B cell (primary cell): ENCODE measurements at regions not wholly inside any gene's neighbourhood (a gene's known extent, or its start where the extent isn't known, plus 50 kb on each side); places are given as distances from the start of the nearest gene placed in this dataset.

Source experiments
- ATAC-seq: fragments of 200-7000 bp; cut with Tn5 transposase; one replicate; pipeline ENCODE4 v1.10.0; 2021; ENCODE audit warnings: low read depth, mild to moderate bottlenecking, moderate number of reproducible peaks, moderate library complexity
- CTCF ChIA-PET: fragments of 350-600 bp; sonication (Branson Sonifier 250); formaldehyde crosslinking; loops from one replicate; lab custom pipeline; 2021; ENCODE audit warnings: antibody characterized with exemption, inconsistent platforms; lab: Charles Lee
- POLR2A ChIA-PET: fragments of 350-600 bp; sonication (Branson Sonifier 250); formaldehyde crosslinking; loops from one replicate; lab custom pipeline; 2021; ENCODE audit warnings: antibody characterized with exemption; lab: Charles Lee
- DNase-seq: peaks from one replicate; pipeline ENCODE4 v3.0.0; 2013
- H2AFZ ChIP-seq: 2 replicates; pipeline ENCODE4 v1.6.1; 2012; ENCODE audit warnings: mild to moderate bottlenecking, low read depth, low read length; ENCODE audit not compliant: insufficient read depth, poor library complexity, severe bottlenecking
- H3K27ac ChIP-seq, 2 donors: 1 replicate in 1 of 2; 2 replicates in 1 of 2; pipeline ENCODE4 v1.5.1; 2012 to 2013; ENCODE audit warnings: low read length in 2 of 2, mild to moderate bottlenecking in 2 of 2, moderate library complexity in 1 of 2
- H3K27me3 ChIP-seq, 4 experiments: fragments of 200-600 bp in 1 of 4; sonication (generic) in 1 of 4; replicated peaks in 1 of 4; 1 replicate in 2 of 4; 2 replicates in 2 of 4; pipeline versions ENCODE4 v1.6.1 to v1.7.0; 2013 to 2016; ENCODE audit warnings: low read length in 3 of 4, mild to moderate bottlenecking in 2 of 4, mixed read lengths in 1 of 4, moderate library complexity in 1 of 4; ENCODE audit not compliant: insufficient read depth in 4 of 4, control insufficient read depth in 3 of 4; ENCODE audit errors: control extremely low read depth in 1 of 4
- H3K36me3 ChIP-seq, 2 experiments: replicated peaks in 1 of 2; 1 replicate in 1 of 2; 2 replicates in 1 of 2; pipeline versions ENCODE4 v1.6.1 to v1.7.1; 2013; ENCODE audit warnings: low read length in 1 of 2; ENCODE audit not compliant: insufficient read depth in 2 of 2, control insufficient read depth in 1 of 2; ENCODE audit errors: control extremely low read depth in 1 of 2, extremely low read depth in 1 of 2
- H3K4me1 ChIP-seq, 2 donors: fragments of 200-600 bp in 1 of 2; sonication (generic) in 1 of 2; 1 replicate in 1 of 2; 2 replicates in 1 of 2; pipeline versions ENCODE4 v1.5.1 to v1.6.1; 2013 to 2017; ENCODE audit warnings: low read length in 2 of 2; ENCODE audit not compliant: control insufficient read depth in 2 of 2, insufficient read depth in 2 of 2
- H3K4me2 ChIP-seq: replicated peaks from 2 replicates; pipeline ENCODE3; 2012; ENCODE audit warnings: mild to moderate bottlenecking, low read depth, low read length; ENCODE audit not compliant: poor library complexity, severe bottlenecking
- H3K4me3 ChIP-seq, 5 experiments: fragments of 200-600 bp in 1 of 5; sonication (generic) in 1 of 5; 1 replicate in 3 of 5; 2 replicates in 2 of 5; pipeline versions ENCODE4 v1.5.1 to v1.7.0; 2011 to 2016; ENCODE audit warnings: low read length in 4 of 5, mild to moderate bottlenecking in 4 of 5, low read depth in 2 of 5, control low read depth in 1 of 5, moderate library complexity in 1 of 5; ENCODE audit not compliant: insufficient read depth in 1 of 5; ENCODE audit errors: control extremely low read depth in 1 of 5, extremely low read depth in 1 of 5
- H3K79me2 ChIP-seq: fragments of 200-600 bp; sonication (generic); one replicate; pipeline ENCODE4 v1.6.0; 2016; ENCODE audit warnings: low read length; ENCODE audit not compliant: control insufficient read depth, insufficient read depth
- H3K9ac ChIP-seq: fragments of 200-600 bp; sonication (generic); 2 replicates; pipeline ENCODE4 v1.6.1; 2017; ENCODE audit warnings: mild to moderate bottlenecking, low read length, moderate library complexity
- H3K9me3 ChIP-seq, 3 donors: one replicate each; pipeline versions ENCODE4 v1.6.1 to v1.7.1; 2013; ENCODE audit warnings: low read length in 2 of 3; ENCODE audit not compliant: control insufficient read depth in 2 of 3, insufficient read depth in 1 of 3; ENCODE audit errors: control extremely low read depth in 1 of 3
- H4K20me1 ChIP-seq: 2 replicates; pipeline ENCODE4 v1.6.0; 2012; ENCODE audit warnings: mild to moderate bottlenecking, low read length; ENCODE audit not compliant: insufficient read depth, control insufficient read depth, poor library complexity, severe bottlenecking
- H3K27ac Mint-ChIP-seq: one replicate; pipeline ENCODE4 v1.8.0; 2021; ENCODE audit warnings: mixed read lengths
- H3K27me3 Mint-ChIP-seq: one replicate; pipeline ENCODE4 v1.8.0; 2021; ENCODE audit warnings: mixed read lengths
- H3K4me1 Mint-ChIP-seq: one replicate; pipeline ENCODE4 v1.8.0; 2021; ENCODE audit warnings: mixed read lengths
- H3K4me3 Mint-ChIP-seq: one replicate; pipeline ENCODE4 v1.8.0; 2021; ENCODE audit warnings: mixed read lengths
- H3K9me3 Mint-ChIP-seq: one replicate; pipeline ENCODE4 v1.8.0; 2022; ENCODE audit warnings: mixed read lengths; ENCODE audit not compliant: insufficient read depth
- CTCF ChIP-seq: fragments of 200-600 bp; IDR thresholded peaks from one replicate; pipeline ENCODE4 v1.8.0; 2022; ENCODE audit warnings: antibody characterized with exemption, mild to moderate bottlenecking
- EZH2 ChIP-seq: IDR thresholded peaks from 2 replicates; pipeline ENCODE4 v1.6.1; 2012; ENCODE audit warnings: borderline replicate concordance, low read depth, mild to moderate bottlenecking, moderate library complexity, low read length; ENCODE audit not compliant: insufficient read depth, poor library complexity, severe bottlenecking
- WGBS: methylation state at CpG from one replicate; pipeline ENCODE4 v1.1.5; 2013; ENCODE audit warnings: missing lambda C conversion rate; ENCODE audit not compliant: insufficient coverage; 5-methylcytosine and 5-hydroxymethylcytosine counted together
- intact Hi-C: fragments of 100-400 bp; cut with micrococcal nuclease; formaldehyde crosslinking; loops from one replicate; pipeline ENCODE4 v1.10.0; 2022

GRCh38 chr9:124137009-124137943 is 120.5 kb upstream of the NEK6 start:
- ATAC-seq (peak; percentile 81), DNase-seq (peak; percentile 65)
- Histone ChIP-seq H4K20me1 (no peaks in the 10 kb centered on the region), H3K9ac (no peak overlapping the region), H3K9me3 (no peaks in the 10 kb centered on the region), H3K27me3 (no peaks in the 10 kb centered on the region), H3K4me2 (peak overlapping the region; percentile 24), H3K79me2 (no peaks in the 10 kb centered on the region), H2AFZ (peak overlapping the region; percentile 14), H3K4me1 (peaks cover 0 to 15% of the 10 kb centered on the region in 2 donors), H3K4me3 (no peak overlapping the region), H3K36me3 (no peaks in the 10 kb centered on the region), H3K27ac (peak overlapping the region; percentile 30 to 74)
- H3K27me3 Mint-ChIP-seq: no peaks in the 10 kb centered on the region
- H3K4me3 Mint-ChIP-seq: peak overlapping the region; percentile 55
- ChIA-PET CTCF (interaction anchor here (0.7 to 3.2 kb wide), 3 partner anchors 11 to 55 kb away, joined by 3 to 14 read pairs (median 3); no protein-coding TSS in a partner anchor), POLR2A (interaction anchor here (0.6 kb wide), 2 partner anchors 128 to 130 kb away, joined by 3 read pairs; no protein-coding TSS in a partner anchor)
- peak overlapping the region; percentile 86 for H3K27ac Mint-ChIP-seq
- 59% methylated on average over 7 of the region's 16 CpGs for WGBS
- H3K4me1 Mint-ChIP-seq: peaks cover 22% of the 10 kb centered on the region
- no peaks in the 10 kb centered on the region for H3K9me3 Mint-ChIP-seq
- intact Hi-C loops: no loop called here
- no peak for TF ChIP-seq EZH2
- no peak for TF ChIP-seq CTCF

GRCh38 chr9:124137944-124138335 is 119.8 kb upstream of the NEK6 start:
- Histone ChIP-seq H3K9me3 (no peaks in the 10 kb centered on the region), H3K79me2 (no peaks in the 10 kb centered on the region), H3K27ac (peak overlapping the region; percentile 30 to 74), H2AFZ (peak overlapping the region; percentile 14), H3K36me3 (no peaks in the 10 kb centered on the region), H3K9ac (no peak overlapping the region), H4K20me1 (no peaks in the 10 kb centered on the region), H3K4me3 (no peak overlapping the region), H3K27me3 (no peaks in the 10 kb centered on the region), H3K4me2 (peak overlapping the region; percentile 24), H3K4me1 (peaks cover 0 to 15% of the 10 kb centered on the region in 2 donors)
- DNase-seq: no peak
- H3K4me3 Mint-ChIP-seq: peak overlapping the region; percentile 55
- CTCF ChIA-PET: interaction anchor here (3.2 kb wide), 1 partner anchor 11 kb away, joined by 14 read pairs; no protein-coding TSS in a partner anchor
- intact Hi-C loops: no loop called here
- POLR2A ChIA-PET: no interaction called here
- H3K27ac Mint-ChIP-seq: peak overlapping the region; percentile 86
- H3K4me1 Mint-ChIP-seq: peaks cover 22% of the 10 kb centered on the region
- ATAC-seq: no peak
- no peaks in the 10 kb centered on the region for H3K27me3 Mint-ChIP-seq
- no peak for TF ChIP-seq CTCF
- no peak for TF ChIP-seq EZH2
- 91% methylated on average over 2 of the region's 3 CpGs for WGBS
- H3K9me3 Mint-ChIP-seq: no peaks in the 10 kb centered on the region
